D341Med (cell line): ENCODE measurements at regions not wholly inside any gene's neighbourhood (a gene's known extent, or its start where the extent isn't known, plus 50 kb on each side); places are given as distances from the start of the nearest gene placed in this dataset.

Experiments
- DNase-seq: peaks from one replicate; pipeline ENCODE4 v3.0.0; 2012; ENCODE audit warnings: low spot score

- no peak for DNase-seq
Observed at GRCh38 chr7:118298771-118299170, 74.3 kb downstream of the ANKRD7 start.

GRCh38 chr7:118300177-118300576, 75.7 kb downstream of the ANKRD7 start:
- no peak for DNase-seq

- no peak for DNase-seq
Observed at GRCh38 chr7:118304100-118304499, 79.6 kb downstream of the ANKRD7 start.

GRCh38 chr7:118305671-118306070, 81.2 kb downstream of the ANKRD7 start:
- no peak for DNase-seq

- no peak for DNase-seq
Observed at GRCh38 chr7:118306771-118307170, 82.3 kb downstream of the ANKRD7 start.

DNA sequence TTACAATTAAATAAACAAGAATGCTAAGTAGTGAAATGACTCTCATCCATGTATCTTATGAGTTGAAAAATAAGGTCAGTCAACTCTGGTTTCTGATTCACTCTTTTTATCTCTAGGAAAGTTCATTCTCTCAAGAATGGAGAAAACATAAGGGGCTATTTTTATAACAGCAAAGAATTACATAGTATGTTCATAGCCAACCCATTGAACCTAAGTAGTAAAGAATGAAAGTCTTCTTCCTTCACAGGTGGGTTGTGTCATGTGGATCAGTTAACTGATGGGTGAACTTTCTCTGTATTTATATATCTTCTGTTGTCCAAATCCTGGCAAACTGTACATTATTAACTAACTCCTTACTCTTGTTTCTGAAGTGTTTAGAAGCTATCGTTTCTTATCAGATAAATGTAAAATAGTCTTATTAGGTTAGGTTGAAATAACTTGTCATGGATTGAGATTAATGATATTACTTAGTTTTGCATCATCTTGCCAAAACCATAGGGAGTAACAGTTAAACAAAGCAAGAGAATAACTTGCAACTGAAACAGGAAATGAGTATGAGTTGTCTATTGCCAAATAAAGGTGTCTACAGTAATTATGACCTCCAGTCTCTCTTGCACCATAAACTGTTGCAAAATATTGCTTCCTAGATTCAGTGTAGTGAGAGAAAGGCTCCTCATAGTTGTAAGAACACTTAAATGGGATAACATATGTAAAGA, 86.8 kb downstream of the ANKRD7 start:
- no peak for DNase-seq

DNA sequence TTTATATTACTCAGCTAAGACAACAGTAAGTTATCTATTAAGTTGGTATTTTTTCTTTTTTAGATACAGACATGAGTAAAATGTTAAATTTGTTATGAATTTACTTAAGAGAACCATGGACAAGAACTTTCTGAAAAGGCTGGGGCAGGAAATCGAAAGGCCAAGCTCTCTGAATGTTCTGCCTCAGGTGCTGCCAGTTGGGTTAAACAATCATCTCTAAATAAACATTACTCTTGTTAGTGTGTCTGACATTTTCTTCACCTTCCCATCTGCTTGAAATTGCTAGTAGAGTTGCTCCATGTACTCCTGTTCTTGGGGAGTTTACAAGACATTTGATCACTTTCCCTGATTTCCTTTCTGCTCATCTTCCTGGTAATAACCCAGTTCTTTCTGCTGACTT, 87.5 kb downstream of the ANKRD7 start:
- DNase-seq, result no peak

DNA sequence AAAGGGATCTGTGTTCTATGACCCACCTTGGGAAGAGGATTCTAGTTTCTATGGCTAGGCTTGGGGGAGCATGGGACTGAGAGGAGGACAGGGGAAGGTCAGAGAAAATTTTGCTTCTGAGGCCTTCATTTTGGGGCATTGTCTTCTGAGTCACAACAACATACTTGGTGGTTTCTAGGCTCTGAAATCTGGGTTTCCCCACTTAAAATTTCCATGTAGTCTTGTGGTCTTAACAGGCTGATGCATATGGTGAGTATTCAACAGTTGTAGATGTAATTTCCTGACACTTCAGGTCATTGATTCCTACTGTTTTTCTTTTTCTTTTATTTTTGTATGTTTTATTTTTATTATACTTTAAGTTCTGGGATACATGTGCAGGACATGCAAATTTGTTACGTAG, 88.5 kb downstream of the ANKRD7 start:
- no peak for DNase-seq

DNA sequence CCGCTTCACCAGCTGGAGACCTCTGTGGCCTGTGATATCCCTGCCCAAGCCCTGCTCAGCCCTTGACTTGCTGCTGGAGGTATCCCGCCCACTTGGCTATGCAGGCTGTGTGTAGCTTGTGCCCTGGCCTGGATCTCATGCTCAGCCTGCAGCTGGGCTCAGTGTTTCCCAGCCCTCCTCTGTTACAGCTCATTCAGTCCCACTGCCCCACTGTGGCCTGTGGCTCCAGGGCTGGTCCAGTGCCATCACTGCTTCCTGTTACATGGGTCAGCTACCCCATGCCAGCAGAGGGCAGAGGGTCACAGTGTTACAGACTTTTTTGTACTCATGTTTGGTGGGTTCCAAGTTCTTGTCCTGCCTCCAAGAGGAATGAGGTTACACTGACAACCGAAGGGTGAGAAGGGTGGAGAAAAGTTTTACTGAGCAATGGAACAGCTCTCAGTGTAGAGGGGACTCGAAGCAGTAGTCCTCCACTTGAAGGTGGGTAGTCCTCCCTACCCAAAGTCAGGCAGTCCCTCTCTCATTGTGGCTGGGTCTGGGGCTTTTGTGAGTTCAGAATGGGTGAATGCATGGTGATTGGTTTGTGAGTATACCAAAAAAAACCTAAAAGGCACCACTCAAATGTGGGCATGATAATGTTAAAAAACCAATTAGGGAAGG, 100.4 kb downstream of the ANKRD7 start:
- DNase-seq, result no peak

- DNase-seq, result no peak
Observed at GRCh38 chr7:118325450-118325808, 100.9 kb downstream of the ANKRD7 start.

- no peak for DNase-seq
Observed at GRCh38 chr7:118327174-118327573, 102.7 kb downstream of the ANKRD7 start.

GRCh38 chr7:118328505-118329211, 104.2 kb downstream of the ANKRD7 start:
- no peak for DNase-seq

GRCh38 chr7:118330388-118330787, 105.9 kb downstream of the ANKRD7 start:
- no peak for DNase-seq

DNA sequence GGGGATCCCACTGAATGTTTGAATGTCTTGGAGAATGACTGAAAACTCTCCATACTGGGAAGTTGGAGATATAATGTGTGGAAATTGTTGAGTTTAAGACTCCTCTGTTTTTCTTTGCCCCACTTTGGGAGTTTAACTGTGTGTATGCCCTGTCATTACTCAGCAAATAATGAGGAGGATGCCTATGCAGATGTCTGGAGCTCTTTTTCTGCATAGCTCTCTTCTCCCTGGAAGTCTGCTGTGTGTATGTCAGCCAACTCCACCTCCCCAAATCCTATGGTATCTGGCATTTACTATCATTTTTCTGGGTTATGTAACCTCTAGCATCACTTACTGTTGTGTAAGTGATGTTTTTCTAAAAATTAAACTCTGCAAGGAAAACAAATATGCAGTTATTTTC, 122.2 kb downstream of the ANKRD7 start:
- no peak for DNase-seq

- DNase-seq, result no peak
Observed at GRCh38 chr7:118349604-118350003, 125.1 kb downstream of the ANKRD7 start.

DNA sequence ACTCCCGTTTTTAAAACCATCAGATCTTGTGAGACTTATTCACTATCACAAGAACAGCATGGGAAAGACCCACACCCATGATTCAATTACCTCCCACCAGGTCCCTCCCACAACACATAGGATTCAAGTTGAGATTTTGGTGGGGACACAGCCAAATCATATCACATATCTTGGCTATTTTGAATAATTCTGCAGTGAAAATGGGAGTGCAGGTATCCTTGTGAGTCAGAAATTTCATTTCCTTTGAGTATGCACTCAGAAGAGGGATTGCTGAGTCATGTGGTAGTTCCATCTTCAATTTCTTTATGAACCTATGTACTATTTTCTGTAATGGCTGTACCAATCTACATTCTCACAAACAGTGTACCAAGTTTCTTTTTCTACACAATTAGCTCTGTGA, 125.8 kb downstream of the ANKRD7 start:
- no peak for DNase-seq

GRCh38 chr7:118352867-118353453, 128.5 kb downstream of the ANKRD7 start:
- DNase-seq, result no peak

GRCh38 chr7:118366363-118366762, 141.9 kb downstream of the ANKRD7 start:
- DNase-seq, result no peak

DNA sequence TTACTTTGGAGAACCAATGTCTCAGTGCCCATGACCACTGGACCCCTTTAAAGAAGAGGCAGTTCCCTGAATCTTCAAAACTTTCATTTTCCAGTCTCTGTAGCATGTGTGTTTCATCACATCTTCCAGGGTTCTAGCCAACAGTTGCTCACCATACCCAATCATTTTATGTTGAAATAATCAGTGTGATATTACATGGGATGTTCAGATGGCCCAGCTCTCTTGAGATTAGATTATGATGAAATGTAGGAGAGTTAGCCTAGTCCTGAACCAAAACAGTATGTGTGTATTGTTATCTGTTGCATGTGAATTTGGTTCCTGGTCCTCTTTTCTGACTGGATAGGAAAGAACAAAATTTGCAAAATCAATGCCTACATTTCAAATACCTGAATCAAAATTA, 144.5 kb downstream of the ANKRD7 start:
- no peak for DNase-seq

DNA sequence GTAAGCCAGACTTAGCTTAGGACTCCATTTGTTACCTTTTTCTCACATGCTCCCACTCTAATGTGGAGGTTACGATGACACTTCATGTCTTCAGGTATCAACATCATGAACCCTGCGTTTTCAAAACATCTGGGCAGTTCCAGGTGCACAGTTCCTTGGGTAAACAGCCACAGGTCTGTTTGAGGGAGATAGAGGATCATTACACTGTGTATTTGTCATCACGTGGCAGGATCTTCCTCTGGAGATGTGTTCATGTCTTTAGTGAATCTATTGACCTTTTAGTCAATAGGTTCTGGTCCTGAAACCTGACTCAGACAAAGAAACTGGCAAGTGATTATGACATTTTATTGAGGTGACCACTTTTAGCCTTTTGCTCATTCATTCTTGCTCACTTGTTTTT, 145.5 kb downstream of the ANKRD7 start:
- no peak for DNase-seq

GRCh38 chr7:118372530-118372929, 148.0 kb downstream of the ANKRD7 start:
- peak; percentile 50 for DNase-seq

GRCh38 chr7:118389629-118390028, 165.1 kb downstream of the ANKRD7 start:
- no peak for DNase-seq

- no peak for DNase-seq
Observed at GRCh38 chr7:118404211-118404610, 179.7 kb downstream of the ANKRD7 start.
